ENCODE measurements at regions not wholly inside any gene's neighbourhood (a gene's known extent, or its start where the extent isn't known, plus 50 kb on each side); places are given as distances from the start of the nearest gene placed in this dataset.

DNA sequence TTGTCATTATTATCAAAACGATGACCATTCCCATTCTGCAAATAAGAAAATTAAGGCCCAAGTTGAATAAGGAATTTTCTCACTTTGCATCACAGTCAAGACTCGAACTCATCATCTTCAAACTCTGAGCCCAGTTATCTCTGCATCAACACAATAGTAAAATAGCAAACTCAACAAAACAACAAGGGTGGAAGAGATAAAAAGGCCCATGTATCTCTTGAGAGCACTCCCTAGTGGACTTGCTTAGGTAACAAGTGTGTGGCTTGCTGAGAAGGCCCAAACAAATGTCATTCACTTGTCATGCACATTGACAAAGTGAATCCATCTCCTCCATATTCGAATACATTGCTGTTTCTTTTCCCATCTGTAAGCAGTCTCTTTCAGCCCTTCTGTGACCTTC is 412.0 kb upstream of the MAF start:
- Histone ChIP-seq H3K9me3 (no peaks in the 10 kb centered on the region), H3K4me3 (no peak overlapping the region), H3K4me1 (no peaks in the 10 kb centered on the region), H3K27ac (no peak overlapping the region), H3K36me3 (no peaks in the 10 kb centered on the region), H3K27me3 (no peaks in the 10 kb centered on the region)
- TF ChIP-seq CTCF (IDR thresholded peaks at IDR 0.05) = no peak
- ATAC-seq (no peak), DNase-seq (no peak)
- intact Hi-C loops (cut with DNase I) = no loop called here

GRCh38 chr16:80009971-80010659 is 409.6 kb upstream of the MAF start:
- no peak for ATAC-seq

DNA sequence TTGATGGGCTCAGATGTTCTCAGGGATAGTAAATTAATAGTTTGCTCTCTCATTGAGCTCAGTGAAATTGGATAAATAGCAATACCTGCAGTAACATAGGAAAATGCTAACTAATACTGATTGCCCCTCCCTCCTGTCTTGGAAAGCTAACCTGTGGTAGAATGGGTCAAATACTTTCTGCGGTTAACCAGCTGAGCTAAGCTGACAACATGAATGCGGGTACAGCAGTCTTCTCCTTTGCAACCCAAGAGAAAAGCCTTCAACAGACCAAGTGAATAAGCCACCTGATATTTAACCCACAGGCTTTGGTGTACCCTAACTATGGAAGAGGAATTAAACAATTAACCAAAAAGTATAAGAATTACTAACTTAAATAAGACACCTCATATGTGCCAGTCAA is 408.3 kb upstream of the MAF start:
- no peak for DNase-seq
- intact Hi-C loops (cut with DNase I) = no loop called here
- no peak for ATAC-seq
- no peak for TF ChIP-seq CTCF (IDR thresholded peaks at IDR 0.05)
- Histone ChIP-seq H3K27ac (no peak overlapping the region), H3K9me3 (peaks cover 0 to 3% of the 10 kb centered on the region in 2 donors), H3K36me3 (no peaks in the 10 kb centered on the region), H3K4me3 (no peak overlapping the region), H3K4me1 (peaks cover 0 to 3% of the 10 kb centered on the region in 2 donors), H3K27me3 (no peaks in the 10 kb centered on the region)

More at GRCh38 chr16:80009971-80010659, 409.6 kb upstream of the MAF start:
- intact Hi-C loops (cut with DNase I) = no loop called here
- Histone ChIP-seq H3K27me3 (no peaks in the 10 kb centered on the region), H3K4me1 (peaks cover 0 to 3% of the 10 kb centered on the region in 2 donors), H3K9me3 (no peaks in the 10 kb centered on the region), H3K36me3 (no peaks in the 10 kb centered on the region), H3K4me3 (no peak overlapping the region), H3K27ac (no peak overlapping the region)
- no peak for TF ChIP-seq CTCF (IDR thresholded peaks at IDR 0.05)
- no peak for DNase-seq

DNA sequence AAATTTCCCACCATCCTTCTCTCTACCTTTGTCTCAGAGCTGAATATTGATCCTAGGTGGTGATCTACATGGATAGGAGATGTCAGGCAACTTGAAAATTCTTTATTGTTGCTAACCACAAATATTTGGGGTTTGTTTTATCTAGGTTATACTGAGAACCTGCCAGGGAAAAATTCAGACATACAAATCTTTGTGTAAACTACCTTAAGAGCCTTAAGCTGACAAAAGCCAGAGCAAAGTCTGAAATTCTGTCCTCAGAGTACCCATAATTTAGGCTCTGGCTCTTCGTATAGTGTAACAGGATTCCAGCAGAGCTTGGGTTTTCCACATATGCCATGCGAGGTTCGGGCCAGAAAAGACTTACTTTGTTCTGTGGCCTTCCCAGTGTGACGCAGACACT is 406.7 kb upstream of the MAF start:
- no peak overlapping the region for H3K27ac ChIP-seq
- TF ChIP-seq CTCF (IDR thresholded peaks at IDR 0.05) = no peak
- ATAC-seq (no peak), DNase-seq (no peak)
- intact Hi-C loops (cut with DNase I) = no loop called here
- H3K4me1 ChIP-seq = peaks cover 0 to 3% of the 10 kb centered on the region in 2 donors
- no peaks in the 10 kb centered on the region for H3K36me3 ChIP-seq
- no peak overlapping the region for H3K4me3 ChIP-seq
- H3K27me3 ChIP-seq = no peaks in the 10 kb centered on the region
- peaks cover 0 to 5% of the 10 kb centered on the region in 2 donors for H3K9me3 ChIP-seq

DNA sequence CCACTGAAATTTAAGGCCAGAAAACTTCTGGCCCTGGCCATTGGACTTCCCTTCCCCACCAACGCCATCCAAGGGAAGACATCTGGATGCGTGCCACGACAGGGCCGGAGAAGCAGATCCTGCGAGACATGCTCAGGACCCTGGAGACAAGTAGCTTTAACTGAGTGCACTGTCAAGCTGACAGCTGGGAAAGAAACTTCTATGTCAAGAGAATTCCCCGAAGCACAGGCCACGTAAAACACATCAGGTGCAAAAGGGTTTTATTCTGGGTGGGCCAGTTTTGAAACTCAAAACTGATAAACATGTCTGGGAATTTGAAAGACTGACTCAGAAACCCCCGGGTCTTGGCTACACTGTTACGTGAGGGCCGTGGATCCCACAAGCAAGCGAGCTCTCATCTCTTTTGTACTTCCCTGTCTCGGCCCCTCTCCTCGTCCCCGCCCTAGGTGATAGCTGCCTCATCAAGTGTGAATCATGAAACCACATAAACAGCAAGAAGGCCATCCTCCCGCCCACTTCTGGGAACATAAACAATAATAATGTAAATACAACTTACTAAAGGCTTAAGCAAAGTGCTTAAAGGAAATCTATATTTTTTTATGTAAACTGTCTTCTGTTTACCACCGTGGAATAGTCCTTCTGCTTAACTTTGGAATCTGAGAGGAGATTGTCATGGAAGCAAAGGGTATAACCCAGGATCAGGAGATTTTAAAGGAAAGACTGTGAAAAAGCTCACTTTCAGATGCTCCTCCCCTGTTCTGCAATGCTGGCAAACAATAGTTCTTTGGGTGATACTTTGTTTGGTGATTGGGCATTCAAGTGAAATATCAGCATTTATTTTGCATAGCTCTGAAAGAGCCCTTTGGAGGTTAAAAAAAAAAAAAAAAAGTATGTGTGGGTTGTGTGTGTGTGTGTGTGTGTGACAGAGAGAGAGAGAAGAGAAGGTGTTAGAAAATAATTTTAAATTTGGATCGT is 406.0 kb upstream of the MAF start:
- ATAC-seq = peak; percentile 26
- H3K4me3 ChIP-seq = no peak overlapping the region
- TF ChIP-seq CTCF (IDR thresholded peaks at IDR 0.05) = no peak
- H3K27me3 ChIP-seq = no peaks in the 10 kb centered on the region
- peaks cover 0 to 5% of the 10 kb centered on the region in 2 donors for H3K9me3 ChIP-seq
- intact Hi-C loops (cut with DNase I) = no loop called here
- peak in 1 of 4 donors; percentile 21 for DNase-seq
- H3K36me3 ChIP-seq = no peaks in the 10 kb centered on the region
- H3K27ac ChIP-seq = no peak overlapping the region
- peaks cover 0 to 3% of the 10 kb centered on the region in 2 donors for H3K4me1 ChIP-seq

Measured in left lung (tissue), 4 donors.